Skin of body (tissue), 1 donor: ENCODE measurements at regions not wholly inside any gene's neighbourhood (a gene's known extent, or its start where the extent isn't known, plus 50 kb on each side); places are given as distances from the start of the nearest gene placed in this dataset.

Experiments
- DNase-seq: peaks from one replicate; lab custom pipeline; 2025; lab: John Stamatoyannopoulos, UW

- no peak for DNase-seq
These were observed 253.8 kb upstream of the DMD start for GRCh38 chrX:33465137-33465536.

- DNase-seq, result no peak
These were observed 245.8 kb upstream of the DMD start for GRCh38 chrX:33457102-33457501.

DNA sequence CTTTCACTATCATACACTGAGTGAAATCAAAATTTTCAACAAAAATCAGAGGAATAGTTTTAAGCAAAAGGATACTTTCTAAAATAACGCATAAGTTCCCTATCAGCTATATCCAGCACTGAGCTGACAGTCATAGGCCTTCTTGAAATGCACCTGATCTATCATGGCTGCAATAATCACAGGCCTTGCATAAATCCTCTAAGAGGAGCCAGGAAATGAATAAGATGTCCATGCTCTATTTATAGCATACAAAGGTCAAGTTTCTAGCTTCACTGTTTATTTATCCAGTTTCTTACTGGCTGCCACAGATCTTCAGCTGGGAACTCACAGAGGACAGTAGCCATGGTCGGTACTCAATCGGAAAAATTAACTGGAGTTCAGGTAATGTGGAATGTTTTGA is 235.9 kb upstream of the DMD start:
- no peak for DNase-seq

GRCh38 chrX:33434256-33435092 is 223.1 kb upstream of the DMD start:
- peak; percentile 34 for DNase-seq

DNA sequence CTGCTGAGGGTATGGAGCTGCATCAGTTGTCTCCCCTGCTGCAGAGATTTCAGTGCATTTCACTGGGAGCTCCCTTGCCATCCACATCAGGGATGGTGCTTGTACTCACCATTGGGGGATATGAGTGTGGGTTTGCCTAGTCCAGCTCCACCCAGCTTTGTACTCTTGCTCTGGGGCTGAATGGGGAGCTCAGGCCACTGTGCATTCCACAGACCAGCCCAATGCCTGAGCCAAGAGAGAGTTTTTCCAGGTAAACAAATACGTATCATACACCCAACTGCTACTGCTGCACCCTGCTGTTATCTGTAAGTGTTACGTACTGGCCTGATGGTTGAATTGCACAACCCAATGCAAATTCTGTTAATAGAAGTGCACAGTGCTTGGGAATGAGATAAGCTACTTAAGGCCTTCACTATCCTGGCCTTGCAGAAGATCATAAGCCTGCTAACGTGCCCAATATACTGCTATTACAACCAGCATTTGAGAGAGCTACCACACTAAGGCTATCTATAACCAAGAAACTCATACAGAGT is 205.0 kb upstream of the DMD start:
- DNase-seq, result no peak

DNA sequence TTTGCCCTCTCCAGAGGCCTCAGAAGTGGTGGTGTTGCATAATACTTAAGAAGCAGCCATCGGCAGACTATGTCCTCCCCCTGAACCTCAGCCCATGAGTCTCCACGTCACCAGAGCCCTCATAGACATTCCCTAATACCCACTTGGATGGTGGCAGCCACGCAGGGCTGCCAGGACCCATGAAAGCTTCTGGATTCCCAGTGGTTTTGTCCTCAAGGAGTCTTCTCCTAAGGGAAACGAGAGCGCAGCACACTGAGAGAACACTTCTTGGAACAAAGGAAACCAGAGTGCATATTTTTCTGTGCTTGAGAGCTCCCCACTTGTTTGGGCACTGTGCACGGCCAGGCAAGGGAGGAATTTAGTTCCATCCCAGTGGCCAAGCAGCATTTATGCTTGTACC is 204.1 kb upstream of the DMD start:
- no peak for DNase-seq

- no peak for DNase-seq
These were observed 174.2 kb upstream of the DMD start for GRCh38 chrX:33385546-33385945.

DNA sequence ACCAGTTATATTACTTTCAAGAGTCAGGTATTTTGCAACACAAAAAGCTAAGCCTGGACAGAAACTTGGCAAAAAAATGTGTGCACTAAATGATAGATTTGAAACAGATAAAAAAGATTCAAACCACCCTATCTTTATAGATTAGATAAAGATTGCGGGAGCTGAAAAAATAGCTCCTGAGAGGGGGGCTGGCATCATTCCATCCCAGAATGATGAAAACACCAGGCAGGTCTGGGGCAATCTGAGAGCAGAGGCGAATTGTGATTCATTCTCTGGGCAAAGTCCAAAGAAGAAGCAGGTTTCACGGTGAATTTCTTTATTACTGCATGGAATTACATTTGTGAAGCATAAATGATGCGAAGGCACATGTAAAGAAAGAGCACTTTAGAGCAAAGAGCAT is 168.5 kb upstream of the DMD start:
- no peak for DNase-seq

DNA sequence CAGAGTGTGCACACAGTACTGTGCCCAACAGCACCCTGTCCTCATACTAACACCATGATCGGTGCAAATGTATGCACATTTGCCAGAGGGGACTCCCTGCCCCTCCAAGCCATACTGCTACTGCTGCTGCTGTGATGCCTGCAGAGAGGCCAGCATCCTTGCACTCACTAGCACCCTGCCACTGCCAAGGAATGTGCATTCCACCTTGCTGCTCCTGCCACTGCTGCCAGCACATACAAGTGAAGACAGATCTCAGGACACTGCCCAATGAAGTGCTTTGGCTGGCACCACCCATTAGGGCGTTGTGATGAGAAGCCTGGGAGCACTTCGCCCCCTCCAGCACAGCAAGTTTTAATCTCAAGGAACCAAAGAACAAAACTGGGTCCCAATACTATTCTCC is 146.3 kb upstream of the DMD start:
- DNase-seq, result no peak

GRCh38 chrX:33339219-33339618 is 127.9 kb upstream of the DMD start:
- DNase-seq, result no peak

DNA sequence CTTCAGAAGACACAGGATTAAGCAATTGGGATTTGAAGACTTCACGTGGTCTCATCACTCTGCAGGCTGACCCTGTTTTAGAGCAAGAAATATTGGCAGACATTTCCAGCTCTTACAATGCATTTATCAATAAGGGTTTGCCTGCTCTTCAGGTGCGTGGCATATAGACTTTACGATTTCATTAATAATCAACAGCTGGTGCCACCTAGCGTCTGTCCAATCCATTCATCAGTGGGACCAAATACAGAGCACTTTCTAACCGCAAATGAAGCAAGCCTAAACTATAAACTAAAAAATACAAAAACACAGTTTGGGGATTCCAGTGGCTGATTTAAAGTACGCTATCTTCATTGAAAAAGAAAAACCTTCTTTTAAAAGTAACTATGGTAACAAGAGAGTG is 125.4 kb upstream of the DMD start:
- no peak for DNase-seq

GRCh38 chrX:33333271-33333670 is 121.9 kb upstream of the DMD start:
- no peak for DNase-seq

DNA sequence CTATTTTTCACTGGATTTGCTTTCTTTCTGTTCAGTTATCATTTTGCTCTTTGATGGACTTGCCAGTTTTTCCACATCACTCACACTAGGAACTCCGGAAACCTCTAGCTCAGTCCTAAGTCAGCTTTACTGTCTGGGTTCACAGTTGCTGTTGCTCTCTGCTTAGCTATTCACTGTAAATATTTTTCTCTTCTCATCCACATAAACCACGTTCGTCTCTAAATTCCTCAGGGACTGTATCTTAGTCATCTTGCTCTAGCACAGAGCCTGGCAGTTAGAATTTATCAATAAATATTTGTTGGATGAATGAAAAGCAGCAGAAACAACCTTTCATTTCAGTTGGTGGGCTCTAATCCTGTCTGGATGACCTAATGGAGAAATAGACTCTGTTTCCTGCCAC is 119.4 kb upstream of the DMD start:
- DNase-seq, result no peak

- no peak for DNase-seq
These were observed 112.8 kb upstream of the DMD start for GRCh38 chrX:33324099-33324498.

DNA sequence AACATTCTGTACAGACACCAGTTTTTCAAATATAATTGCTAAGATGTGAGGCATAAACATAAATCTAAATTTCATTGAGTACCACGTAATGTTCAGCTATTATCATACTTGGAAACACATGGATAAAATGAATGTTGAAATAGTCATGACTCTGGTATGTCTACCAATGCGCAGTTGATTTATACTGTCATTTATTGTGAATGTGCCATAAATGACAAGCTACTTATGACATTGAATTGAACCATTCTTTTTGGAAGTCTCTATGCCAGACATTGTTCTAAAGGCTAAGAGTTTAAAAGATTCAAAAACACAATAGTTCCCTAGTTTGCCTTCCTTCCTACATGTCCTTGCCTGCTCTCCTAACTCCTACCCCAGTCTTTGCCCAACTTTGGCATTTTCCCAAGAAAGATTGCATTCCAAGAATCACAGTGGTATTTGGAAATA is 96.6 kb upstream of the DMD start:
- peak; percentile 80 for DNase-seq

- DNase-seq, result no peak
These were observed 87.3 kb upstream of the DMD start for GRCh38 chrX:33298622-33299021.

GRCh38 chrX:33285550-33285949 is 74.2 kb upstream of the DMD start:
- no peak for DNase-seq

GRCh38 chrX:33277046-33277445 is 65.7 kb upstream of the DMD start:
- no peak for DNase-seq

DNA sequence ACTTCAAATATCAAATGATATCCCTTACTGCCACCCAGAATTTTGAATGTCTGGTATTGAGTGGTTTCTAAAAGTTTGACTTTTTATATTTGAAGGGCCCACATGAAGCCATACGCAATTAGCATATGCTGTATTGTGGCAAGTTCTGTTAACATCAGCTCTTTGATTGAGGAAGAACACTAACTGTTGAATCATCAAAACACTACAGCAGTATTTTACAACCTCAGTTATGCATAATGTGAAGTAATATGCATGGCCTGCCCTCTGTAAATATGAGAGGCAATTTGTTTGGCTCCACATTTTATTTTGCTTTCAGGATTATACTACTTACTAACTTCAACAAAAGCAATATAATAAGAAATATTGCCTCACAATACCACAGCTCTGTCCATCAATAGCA is 62.2 kb upstream of the DMD start:
- DNase-seq, result no peak

DNA sequence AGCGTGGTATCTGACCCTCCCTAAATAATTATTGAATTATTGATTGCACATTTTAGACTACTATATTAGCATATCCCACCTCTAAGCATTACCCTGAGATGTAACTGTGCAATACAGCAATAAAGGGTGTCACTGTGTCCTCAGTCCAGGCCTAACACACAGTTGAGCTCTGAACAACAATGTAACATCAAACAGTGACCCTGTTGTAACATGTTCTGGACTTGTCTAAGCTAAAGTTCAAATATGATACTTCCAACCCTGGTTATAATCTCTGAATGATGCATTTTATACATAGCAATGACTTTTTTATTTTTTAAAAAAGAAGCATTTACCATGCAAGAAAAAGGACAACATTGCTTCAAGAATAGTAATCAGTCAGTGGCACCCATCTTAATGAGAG is 61.6 kb upstream of the DMD start:
- DNase-seq, result no peak
